ENCODE measurements at regions not wholly inside any gene's neighbourhood (a gene's known extent, or its start where the extent isn't known, plus 50 kb on each side); places are given as distances from the start of the nearest gene placed in this dataset.

DNA sequence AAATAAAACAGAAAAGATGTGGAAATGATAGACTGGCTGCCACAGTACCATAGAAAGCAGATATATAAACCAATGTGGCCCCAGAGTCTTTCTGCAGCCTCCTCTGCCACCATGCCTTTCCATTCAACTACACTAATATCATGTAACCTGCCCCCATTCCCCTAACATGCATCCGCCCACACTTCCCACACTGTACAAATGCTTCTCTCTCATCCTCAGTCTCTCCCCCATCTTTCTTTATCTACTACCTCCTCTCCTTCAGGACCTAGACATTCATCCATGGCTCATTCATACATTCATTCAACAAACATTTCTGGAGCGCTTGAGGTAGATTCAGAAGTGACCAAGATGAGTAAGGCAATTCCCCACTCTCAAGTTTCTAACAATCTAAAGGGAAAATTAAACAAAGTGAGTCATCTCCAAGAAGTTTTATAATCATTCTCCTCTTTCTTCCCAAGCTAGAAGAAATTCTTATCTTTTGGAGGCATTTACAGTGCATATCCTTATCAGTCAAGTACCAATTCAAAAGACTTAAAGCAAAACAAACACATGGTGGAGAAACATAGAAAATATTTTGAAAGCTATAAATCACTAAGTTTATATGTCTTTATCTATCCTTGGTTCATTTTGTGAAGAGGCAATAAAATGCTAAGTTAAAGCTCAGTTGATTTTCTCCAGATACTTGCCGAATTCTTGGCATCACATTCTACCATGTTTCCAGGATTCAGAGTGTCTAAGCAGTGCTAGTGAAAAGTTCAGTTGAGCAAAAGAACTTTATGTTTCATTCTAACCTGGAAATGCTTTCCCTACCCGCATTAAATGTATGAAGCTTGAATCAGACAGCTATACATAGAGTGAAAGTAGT lies 70.5 kb upstream of the FRMD6 start (continued):
- TF ChIP-seq ZNF37A (tag by site-specific recombination; IDR thresholded peaks at IDR 0.05) = peak; percentile 17; the same call in 1 of the 2 replicates
- TF ChIP-seq, protein P1, sequence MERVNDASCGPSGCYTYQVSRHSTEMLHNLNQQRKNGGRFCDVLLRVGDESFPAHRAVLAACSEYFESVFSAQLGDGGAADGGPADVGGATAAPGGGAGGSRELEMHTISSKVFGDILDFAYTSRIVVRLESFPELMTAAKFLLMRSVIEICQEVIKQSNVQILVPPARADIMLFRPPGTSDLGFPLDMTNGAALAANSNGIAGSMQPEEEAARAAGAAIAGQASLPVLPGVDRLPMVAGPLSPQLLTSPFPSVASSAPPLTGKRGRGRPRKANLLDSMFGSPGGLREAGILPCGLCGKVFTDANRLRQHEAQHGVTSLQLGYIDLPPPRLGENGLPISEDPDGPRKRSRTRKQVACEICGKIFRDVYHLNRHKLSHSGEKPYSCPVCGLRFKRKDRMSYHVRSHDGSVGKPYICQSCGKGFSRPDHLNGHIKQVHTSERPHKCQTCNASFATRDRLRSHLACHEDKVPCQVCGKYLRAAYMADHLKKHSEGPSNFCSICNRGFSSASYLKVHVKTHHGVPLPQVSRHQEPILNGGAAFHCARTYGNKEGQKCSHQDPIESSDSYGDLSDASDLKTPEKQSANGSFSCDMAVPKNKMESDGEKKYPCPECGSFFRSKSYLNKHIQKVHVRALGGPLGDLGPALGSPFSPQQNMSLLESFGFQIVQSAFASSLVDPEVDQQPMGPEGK (tag by site-specific recombination; IDR thresholded peaks at IDR 0.05) = no peak
- peak; percentile 78; the same call in 1 of the 2 replicates for TF ChIP-seq KLF10 (tag by site-specific recombination; IDR thresholded peaks at IDR 0.05)
- TF ChIP-seq, protein P2, sequence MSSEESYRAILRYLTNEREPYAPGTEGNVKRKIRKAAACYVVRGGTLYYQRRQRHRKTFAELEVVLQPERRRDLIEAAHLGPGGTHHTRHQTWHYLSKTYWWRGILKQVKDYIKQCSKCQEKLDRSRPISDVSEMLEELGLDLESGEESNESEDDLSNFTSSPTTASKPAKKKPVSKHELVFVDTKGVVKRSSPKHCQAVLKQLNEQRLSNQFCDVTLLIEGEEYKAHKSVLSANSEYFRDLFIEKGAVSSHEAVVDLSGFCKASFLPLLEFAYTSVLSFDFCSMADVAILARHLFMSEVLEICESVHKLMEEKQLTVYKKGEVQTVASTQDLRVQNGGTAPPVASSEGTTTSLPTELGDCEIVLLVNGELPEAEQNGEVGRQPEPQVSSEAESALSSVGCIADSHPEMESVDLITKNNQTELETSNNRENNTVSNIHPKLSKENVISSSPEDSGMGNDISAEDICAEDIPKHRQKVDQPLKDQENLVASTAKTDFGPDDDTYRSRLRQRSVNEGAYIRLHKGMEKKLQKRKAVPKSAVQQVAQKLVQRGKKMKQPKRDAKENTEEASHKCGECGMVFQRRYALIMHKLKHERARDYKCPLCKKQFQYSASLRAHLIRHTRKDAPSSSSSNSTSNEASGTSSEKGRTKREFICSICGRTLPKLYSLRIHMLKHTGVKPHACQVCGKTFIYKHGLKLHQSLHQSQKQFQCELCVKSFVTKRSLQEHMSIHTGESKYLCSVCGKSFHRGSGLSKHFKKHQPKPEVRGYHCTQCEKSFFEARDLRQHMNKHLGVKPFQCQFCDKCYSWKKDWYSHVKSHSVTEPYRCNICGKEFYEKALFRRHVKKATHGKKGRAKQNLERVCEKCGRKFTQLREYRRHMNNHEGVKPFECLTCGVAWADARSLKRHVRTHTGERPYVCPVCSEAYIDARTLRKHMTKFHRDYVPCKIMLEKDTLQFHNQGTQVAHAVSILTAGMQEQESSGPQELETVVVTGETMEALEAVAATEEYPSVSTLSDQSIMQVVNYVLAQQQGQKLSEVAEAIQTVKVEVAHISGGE (tag by site-specific recombination; conservative IDR thresholded peaks at IDR 0.05; ENCODE audit: low read depth) = 0 out of 2 replicates have a peak, but pooled peaks have one; percentile 16
- no peak for TF ChIP-seq ZNF623 (tag by site-specific recombination; IDR thresholded peaks at IDR 0.05)
- TF ChIP-seq, protein P3, sequence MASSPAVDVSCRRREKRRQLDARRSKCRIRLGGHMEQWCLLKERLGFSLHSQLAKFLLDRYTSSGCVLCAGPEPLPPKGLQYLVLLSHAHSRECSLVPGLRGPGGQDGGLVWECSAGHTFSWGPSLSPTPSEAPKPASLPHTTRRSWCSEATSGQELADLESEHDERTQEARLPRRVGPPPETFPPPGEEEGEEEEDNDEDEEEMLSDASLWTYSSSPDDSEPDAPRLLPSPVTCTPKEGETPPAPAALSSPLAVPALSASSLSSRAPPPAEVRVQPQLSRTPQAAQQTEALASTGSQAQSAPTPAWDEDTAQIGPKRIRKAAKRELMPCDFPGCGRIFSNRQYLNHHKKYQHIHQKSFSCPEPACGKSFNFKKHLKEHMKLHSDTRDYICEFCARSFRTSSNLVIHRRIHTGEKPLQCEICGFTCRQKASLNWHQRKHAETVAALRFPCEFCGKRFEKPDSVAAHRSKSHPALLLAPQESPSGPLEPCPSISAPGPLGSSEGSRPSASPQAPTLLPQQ (tag by site-specific recombination; IDR thresholded peaks at IDR 0.05) = peak; percentile 88
- TF ChIP-seq ZSCAN23 (tag by site-specific recombination; IDR thresholded peaks at IDR 0.05) = 0 out of 2 replicates have a peak, but pooled peaks have one; percentile 54
- TF ChIP-seq ZNF529 (tag by site-specific recombination; IDR thresholded peaks at IDR 0.05; ENCODE audit: insufficient replicate concordance) = no peak
- TF ChIP-seq ZNF677 (tag by site-specific recombination; IDR thresholded peaks at IDR 0.05) = no peak
- TF ChIP-seq GLIS1 (tag by site-specific recombination; IDR thresholded peaks at IDR 0.05) = no peak
- peak; percentile 84; the same call in 1 of the 2 replicates for TF ChIP-seq ZNF19 (tag by site-specific recombination; IDR thresholded peaks at IDR 0.05; ENCODE audit: low read depth)
- peak; percentile 67; the same call in 1 of the 2 replicates for TF ChIP-seq ZSCAN30 (tag by site-specific recombination; IDR thresholded peaks at IDR 0.05)
- TF ChIP-seq, protein P4, sequence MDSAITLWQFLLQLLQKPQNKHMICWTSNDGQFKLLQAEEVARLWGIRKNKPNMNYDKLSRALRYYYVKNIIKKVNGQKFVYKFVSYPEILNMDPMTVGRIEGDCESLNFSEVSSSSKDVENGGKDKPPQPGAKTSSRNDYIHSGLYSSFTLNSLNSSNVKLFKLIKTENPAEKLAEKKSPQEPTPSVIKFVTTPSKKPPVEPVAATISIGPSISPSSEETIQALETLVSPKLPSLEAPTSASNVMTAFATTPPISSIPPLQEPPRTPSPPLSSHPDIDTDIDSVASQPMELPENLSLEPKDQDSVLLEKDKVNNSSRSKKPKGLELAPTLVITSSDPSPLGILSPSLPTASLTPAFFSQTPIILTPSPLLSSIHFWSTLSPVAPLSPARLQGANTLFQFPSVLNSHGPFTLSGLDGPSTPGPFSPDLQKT (IDR thresholded peaks at IDR 0.05; ENCODE audit: borderline replicate concordance, low read depth, low read length) = no peak
- TF ChIP-seq OSR2 (tag by site-specific recombination; IDR thresholded peaks at IDR 0.05) = peak; percentile 89
- TF ChIP-seq HOXD13 (CRISPR knock-in tag; IDR thresholded peaks at IDR 0.05; ENCODE audit: borderline replicate concordance) = peak; percentile 84
- no peak for TF ChIP-seq ZNF423 (tag by site-specific recombination; IDR thresholded peaks at IDR 0.05)
- TF ChIP-seq ZIC2 (tag by site-specific recombination; IDR thresholded peaks at IDR 0.05) = no peak
- TF ChIP-seq, protein P5, sequence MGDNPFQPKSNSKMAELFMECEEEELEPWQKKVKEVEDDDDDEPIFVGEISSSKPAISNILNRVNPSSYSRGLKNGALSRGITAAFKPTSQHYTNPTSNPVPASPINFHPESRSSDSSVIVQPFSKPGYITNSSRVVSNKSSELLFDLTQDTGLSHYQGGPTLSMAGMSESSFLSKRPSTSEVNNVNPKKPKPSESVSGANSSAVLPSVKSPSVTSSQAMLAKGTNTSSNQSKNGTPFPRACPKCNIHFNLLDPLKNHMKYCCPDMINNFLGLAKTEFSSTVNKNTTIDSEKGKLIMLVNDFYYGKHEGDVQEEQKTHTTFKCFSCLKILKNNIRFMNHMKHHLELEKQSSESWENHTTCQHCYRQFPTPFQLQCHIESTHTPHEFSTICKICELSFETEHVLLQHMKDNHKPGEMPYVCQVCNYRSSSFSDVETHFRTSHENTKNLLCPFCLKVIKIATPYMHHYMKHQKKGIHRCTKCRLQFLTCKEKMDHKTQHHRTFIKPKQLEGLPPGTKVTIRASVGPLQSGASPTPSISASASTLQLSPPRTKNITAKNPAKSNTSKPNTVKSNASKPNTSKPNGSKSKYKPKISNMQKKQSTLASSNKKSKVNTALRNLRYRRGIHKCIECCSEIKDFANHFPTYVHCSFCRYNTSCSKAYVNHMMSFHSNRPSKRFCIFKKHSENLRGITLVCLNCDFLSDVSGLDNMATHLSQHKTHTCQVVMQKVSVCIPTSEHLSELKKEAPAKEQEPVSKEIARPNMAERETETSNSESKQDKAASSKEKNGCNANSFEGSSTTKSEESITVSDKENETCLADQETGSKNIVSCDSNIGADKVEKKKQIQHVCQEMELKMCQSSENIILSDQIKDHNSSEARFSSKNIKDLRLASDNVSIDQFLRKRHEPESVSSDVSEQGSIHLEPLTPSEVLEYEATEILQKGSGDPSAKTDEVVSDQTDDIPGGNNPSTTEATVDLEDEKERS (tag by site-specific recombination; IDR thresholded peaks at IDR 0.05) = no peak
- peak; percentile 74; the same call in 1 of the 2 replicates for TF ChIP-seq ZNF610 (tag by site-specific recombination; IDR thresholded peaks at IDR 0.05; ENCODE audit: borderline replicate concordance)
- TF ChIP-seq ZNF335 (tag by site-specific recombination; conservative IDR thresholded peaks at IDR 0.05) = no peak; the same call in 1 of the 2 replicates
- no peak for TF ChIP-seq KLF9 (tag by site-specific recombination; IDR thresholded peaks at IDR 0.05; ENCODE audit: low read depth)
- no peak for TF ChIP-seq ZNF571 (tag by site-specific recombination; IDR thresholded peaks at IDR 0.05)
- TF ChIP-seq ZNF146 (tag by site-specific recombination; IDR thresholded peaks at IDR 0.05) = peak; percentile 38; the same call in 1 of the 2 replicates
- no peak for TF ChIP-seq ZNF248 (tag by site-specific recombination; IDR thresholded peaks at IDR 0.05)
- no peak for TF ChIP-seq ZNF391 (tag by site-specific recombination; IDR thresholded peaks at IDR 0.05; ENCODE audit: borderline replicate concordance, low read depth)
- no peak for TF ChIP-seq ZNF473 (tag by site-specific recombination; IDR thresholded peaks at IDR 0.05)
- no peak for TF ChIP-seq ZNF777 (tag by site-specific recombination; IDR thresholded peaks at IDR 0.05; ENCODE audit: borderline replicate concordance)
